ENCODE measurements at regions not wholly inside any gene's neighbourhood (a gene's known extent, or its start where the extent isn't known, plus 50 kb on each side); places are given as distances from the start of the nearest gene placed in this dataset.
"Not testable (repeated sequence)": the region's sequence is repeated elsewhere in the genome, so short reads cannot be mapped to it uniquely, and the experiment has no call there.

DNA sequence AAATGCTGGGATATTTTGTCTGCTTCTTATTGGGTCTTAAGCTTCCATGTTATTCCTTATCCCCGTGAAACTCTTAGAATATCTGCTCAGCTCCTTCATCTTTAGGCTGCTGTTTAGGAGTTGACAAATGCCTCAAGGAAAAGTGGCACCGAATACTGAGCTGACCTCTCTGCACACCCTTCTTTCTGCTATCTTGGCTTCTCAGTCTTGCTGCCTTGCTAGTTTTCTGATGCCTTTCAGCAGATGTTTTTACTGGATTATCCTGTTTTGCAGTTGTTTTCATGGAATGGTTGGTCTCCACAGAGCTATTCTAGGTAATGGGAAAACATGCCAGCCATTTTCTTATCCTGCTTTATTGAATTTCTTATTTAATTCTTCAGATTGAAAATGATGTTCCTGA lies 86.3 kb downstream of the GYPE start:
- Histone ChIP-seq H3K27me3 (ENCODE audit: insufficient read depth, low read depth, severe bottlenecking) (no peaks in the 10 kb centered on the region), H3K9me3 (ENCODE audit: severe bottlenecking) (no peaks in the 10 kb centered on the region), H3K36me3 (no peaks in the 10 kb centered on the region), H3K4me3 (ENCODE audit: low read depth, low read length) (no peak overlapping the region), H3K27ac (no peak overlapping the region)
- TF ChIP-seq, protein P1, sequence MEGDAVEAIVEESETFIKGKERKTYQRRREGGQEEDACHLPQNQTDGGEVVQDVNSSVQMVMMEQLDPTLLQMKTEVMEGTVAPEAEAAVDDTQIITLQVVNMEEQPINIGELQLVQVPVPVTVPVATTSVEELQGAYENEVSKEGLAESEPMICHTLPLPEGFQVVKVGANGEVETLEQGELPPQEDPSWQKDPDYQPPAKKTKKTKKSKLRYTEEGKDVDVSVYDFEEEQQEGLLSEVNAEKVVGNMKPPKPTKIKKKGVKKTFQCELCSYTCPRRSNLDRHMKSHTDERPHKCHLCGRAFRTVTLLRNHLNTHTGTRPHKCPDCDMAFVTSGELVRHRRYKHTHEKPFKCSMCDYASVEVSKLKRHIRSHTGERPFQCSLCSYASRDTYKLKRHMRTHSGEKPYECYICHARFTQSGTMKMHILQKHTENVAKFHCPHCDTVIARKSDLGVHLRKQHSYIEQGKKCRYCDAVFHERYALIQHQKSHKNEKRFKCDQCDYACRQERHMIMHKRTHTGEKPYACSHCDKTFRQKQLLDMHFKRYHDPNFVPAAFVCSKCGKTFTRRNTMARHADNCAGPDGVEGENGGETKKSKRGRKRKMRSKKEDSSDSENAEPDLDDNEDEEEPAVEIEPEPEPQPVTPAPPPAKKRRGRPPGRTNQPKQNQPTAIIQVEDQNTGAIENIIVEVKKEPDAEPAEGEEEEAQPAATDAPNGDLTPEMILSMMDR (IDR thresholded peaks at IDR 0.05; ENCODE audit: low read depth, low read length) = no peak
- no peak for DNase-seq

GRCh38 chr4:143817866-143818265 lies 87.5 kb downstream of the GYPE start:
- H3K9me3 ChIP-seq (ENCODE audit: severe bottlenecking); H3K27ac ChIP-seq; H3K36me3 ChIP-seq; H3K4me3 ChIP-seq (ENCODE audit: low read depth, low read length); DNase-seq; H3K27me3 ChIP-seq (ENCODE audit: insufficient read depth, low read depth, severe bottlenecking): not testable (repeated sequence)

- H3K4me3 ChIP-seq (ENCODE audit: low read depth, low read length); DNase-seq; H3K9me3 ChIP-seq (ENCODE audit: severe bottlenecking): not testable (repeated sequence)
Measured at GRCh38 chr4:143815375-143815774, 90.0 kb downstream of the GYPE start.

GRCh38 chr4:143813431-143814154 lies 91.8 kb downstream of the GYPE start:
- not testable (repeated sequence) for H3K9me3 ChIP-seq (ENCODE audit: severe bottlenecking); H3K4me3 ChIP-seq (ENCODE audit: low read depth, low read length); H3K27me3 ChIP-seq (ENCODE audit: insufficient read depth, low read depth, severe bottlenecking); H3K27ac ChIP-seq; H3K36me3 ChIP-seq; DNase-seq

More at GRCh38 chr4:143815375-143815774, 90.0 kb downstream of the GYPE start:
- not testable (repeated sequence) for H3K27ac ChIP-seq; H3K27me3 ChIP-seq (ENCODE audit: insufficient read depth, low read depth, severe bottlenecking); H3K36me3 ChIP-seq

DNA sequence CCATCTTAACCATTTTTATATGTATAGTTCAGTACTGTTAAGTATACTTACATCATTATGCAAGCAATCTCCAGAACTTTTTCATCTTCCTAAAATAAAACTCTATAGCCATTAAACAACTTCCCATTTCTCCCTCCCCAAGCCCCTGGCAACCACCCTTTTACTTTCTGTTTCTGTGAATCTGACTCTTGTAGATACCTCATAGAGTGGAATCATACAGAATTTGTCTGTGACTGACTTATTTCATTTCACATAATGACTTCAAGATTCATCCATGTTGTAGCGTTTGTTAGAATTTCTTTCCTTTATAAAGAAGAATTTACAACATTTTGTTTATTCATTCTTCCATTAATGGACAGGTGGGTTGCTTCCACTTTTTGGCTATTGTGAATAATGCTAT lies 91.2 kb upstream of the FREM3 start:
- not testable (repeated sequence) for H3K9me3 ChIP-seq (ENCODE audit: severe bottlenecking); H3K27ac ChIP-seq; H3K36me3 ChIP-seq; DNase-seq; H3K4me3 ChIP-seq (ENCODE audit: low read depth, low read length); H3K27me3 ChIP-seq (ENCODE audit: insufficient read depth, low read depth, severe bottlenecking)

DNA sequence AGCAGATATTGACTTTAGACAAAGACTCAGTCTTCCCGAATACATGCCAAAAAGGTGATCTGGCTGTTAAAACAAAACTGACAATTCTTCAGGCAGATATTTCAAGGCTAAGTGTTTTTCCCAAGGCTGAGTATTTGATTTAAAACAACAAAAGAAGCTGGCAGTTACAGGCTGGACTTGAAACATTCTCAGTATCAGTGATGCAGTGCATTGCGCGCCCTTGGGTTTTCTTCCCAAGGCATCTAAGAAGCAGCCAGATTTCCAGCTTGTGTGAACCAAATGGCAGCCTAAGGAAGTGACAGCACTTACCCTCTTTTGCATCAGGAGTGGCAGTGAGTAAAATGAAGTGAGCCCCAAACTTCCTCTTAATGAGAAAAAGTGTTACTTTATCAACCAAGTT lies 90.0 kb upstream of the FREM3 start:
- not testable (repeated sequence) for H3K9me3 ChIP-seq (ENCODE audit: severe bottlenecking); H3K27me3 ChIP-seq (ENCODE audit: insufficient read depth, low read depth, severe bottlenecking); H3K36me3 ChIP-seq; H3K4me3 ChIP-seq (ENCODE audit: low read depth, low read length); H3K27ac ChIP-seq; DNase-seq

GRCh38 chr4:143789618-143790017 lies 89.1 kb upstream of the FREM3 start:
- H3K36me3 ChIP-seq; DNase-seq; H3K4me3 ChIP-seq (ENCODE audit: low read depth, low read length); H3K27me3 ChIP-seq (ENCODE audit: insufficient read depth, low read depth, severe bottlenecking); H3K9me3 ChIP-seq (ENCODE audit: severe bottlenecking); H3K27ac ChIP-seq: not testable (repeated sequence)

GRCh38 chr4:143784567-143784966 lies 84.1 kb upstream of the FREM3 start:
- Histone ChIP-seq H3K9me3 (ENCODE audit: severe bottlenecking) (no peaks in the 10 kb centered on the region), H3K4me3 (ENCODE audit: low read depth, low read length) (no peak overlapping the region), H3K36me3 (no peaks in the 10 kb centered on the region), H3K27me3 (ENCODE audit: insufficient read depth, low read depth, severe bottlenecking) (no peaks in the 10 kb centered on the region), H3K27ac (no peak overlapping the region)
- no peak for DNase-seq
- TF ChIP-seq, protein P1 (IDR thresholded peaks at IDR 0.05; ENCODE audit: low read depth, low read length) = no peak

- Histone ChIP-seq H3K9me3 (ENCODE audit: severe bottlenecking) (no peaks in the 10 kb centered on the region), H3K27ac (no peak overlapping the region), H3K27me3 (ENCODE audit: insufficient read depth, low read depth, severe bottlenecking) (no peaks in the 10 kb centered on the region), H3K36me3 (no peaks in the 10 kb centered on the region), H3K4me3 (ENCODE audit: low read depth, low read length) (no peak overlapping the region)
- TF ChIP-seq, protein P1 (IDR thresholded peaks at IDR 0.05; ENCODE audit: low read depth, low read length) = no peak
- no peak for DNase-seq
Measured at GRCh38 chr4:143782521-143782920, 82.0 kb upstream of the FREM3 start.
